ENCODE measurements at regions not wholly inside any gene's neighbourhood (a gene's known extent, or its start where the extent isn't known, plus 50 kb on each side); places are given as distances from the start of the nearest gene placed in this dataset.

DNA sequence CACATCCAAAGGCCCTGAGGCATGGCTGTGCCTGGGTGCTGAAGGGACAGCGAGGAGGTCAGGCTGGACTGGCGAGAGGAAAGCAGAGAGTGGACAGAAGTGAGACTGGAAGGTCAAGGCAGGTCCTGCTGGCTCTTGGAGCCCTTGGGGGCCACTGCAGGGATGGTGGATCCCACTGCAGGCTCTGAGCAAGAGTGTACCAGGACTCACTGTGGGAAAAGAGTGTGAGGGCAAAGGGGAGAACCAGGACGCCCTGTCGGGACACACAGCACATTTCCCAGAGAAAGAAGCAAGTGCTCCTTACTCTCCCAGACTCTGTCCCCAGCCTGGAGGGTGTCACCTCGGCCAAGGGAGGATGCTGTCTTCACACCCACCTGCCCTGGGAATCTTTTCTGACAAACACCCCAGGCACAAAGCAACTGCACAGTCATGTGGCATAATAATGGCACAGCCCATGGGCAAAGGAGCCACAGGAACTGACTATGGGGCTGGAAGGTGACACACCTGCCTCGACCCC is 172.3 kb upstream of the CST7 start (continued):
- TF ChIP-seq U2AF1 (optimal IDR thresholded peaks at IDR 0.05; ENCODE audit: low read depth, low read length) (no peak), POU5F1 (IDR thresholded peaks at IDR 0.05; ENCODE audit: borderline replicate concordance, low read depth, low read length, partially characterized antibody) (no peak), KAT8 (IDR thresholded peaks at IDR 0.05; ENCODE audit: low read depth) (no peak), GTF3C2 (IDR thresholded peaks at IDR 0.05; ENCODE audit: borderline replicate concordance, extremely low read depth, insufficient read length) (no peak), GTF2E2 (tag; IDR thresholded peaks at IDR 0.05) (no peak), SPI1 (IDR thresholded peaks at IDR 0.05; ENCODE audit: borderline replicate concordance, low read depth, low read length) (no peak), NR4A1 (CRISPR knock-in tag; IDR thresholded peaks at IDR 0.05) (no peak), NR4A1 (tag; IDR thresholded peaks at IDR 0.05) (no peak), CUX1 (CRISPR knock-in tag; IDR thresholded peaks at IDR 0.05) (no peak), ETS2 (tag; IDR thresholded peaks at IDR 0.05; ENCODE audit: borderline replicate concordance, poor library complexity, severe bottlenecking) (no peak), HNRNPL (IDR thresholded peaks at IDR 0.05; ENCODE audit: low read depth, low read length) (no peak), ZNF57 (CRISPR knock-in tag; IDR thresholded peaks at IDR 0.05) (no peak), HNRNPK (IDR thresholded peaks at IDR 0.05; ENCODE audit: low read depth, low read length, poor library complexity, severe bottlenecking) (no peak), MNT (conservative IDR thresholded peaks at IDR 0.05) (no peak), MYNN (IDR thresholded peaks at IDR 0.05) (no peak), MYNN (CRISPR knock-in tag; IDR thresholded peaks at IDR 0.05) (no peak)
